ENCODE measurements at regions not wholly inside any gene's neighbourhood (a gene's known extent, or its start where the extent isn't known, plus 50 kb on each side); places are given as distances from the start of the nearest gene placed in this dataset.

- TF ChIP-seq EZH2phosphoT487 (IDR thresholded peaks at IDR 0.05; ENCODE audit: borderline replicate concordance, low read length) (no peak), CTCF (conservative IDR thresholded peaks at IDR 0.05; ENCODE audit: low read depth, low read length) (no peak), EZH2 (IDR thresholded peaks at IDR 0.05; ENCODE audit: low read length, unreplicated experiment) (no peak)
These were observed 62.6 kb upstream of the RPL11 start for GRCh38 chr1:23628951-23629387.

Data from PC-3 (cell line).